Lung (tissue), 11 donors: ENCODE measurements at regions not wholly inside any gene's neighbourhood (a gene's known extent, or its start where the extent isn't known, plus 50 kb on each side); places are given as distances from the start of the nearest gene placed in this dataset.

Experiments
- ATAC-seq: fragments of 200-7000 bp; cut with Tn5 transposase; one replicate; pipeline ENCODE4 v1.9.1; 2020; ENCODE audit warnings: moderate number of reproducible peaks; ENCODE audit not compliant: insufficient read depth, low FRiP score
- DNase-seq, 3 donors: peaks; one replicate each; pipeline ENCODE4 v3.0.0-alpha.2; 2013 to 2017
- H3K27ac ChIP-seq, 2 donors: one replicate each; pipeline ENCODE4 v1.5.1; 2013; ENCODE audit warnings: mild to moderate bottlenecking in 2 of 2, moderate library complexity in 2 of 2, control low read depth in 1 of 2, inconsistent platforms in 1 of 2, low read depth in 1 of 2, low read length in 1 of 2
- H3K27me3 ChIP-seq, 3 donors: one replicate each; pipeline ENCODE4 v1.5.1; 2013; ENCODE audit warnings: low read length in 2 of 3; ENCODE audit not compliant: control insufficient read depth in 3 of 3, insufficient read depth in 3 of 3
- H3K36me3 ChIP-seq, 4 donors: one replicate each; pipeline ENCODE4 v1.5.1; 2013; ENCODE audit warnings: low read length in 4 of 4, mild to moderate bottlenecking in 1 of 4, moderate library complexity in 1 of 4; ENCODE audit not compliant: control insufficient read depth in 4 of 4, insufficient read depth in 4 of 4
- H3K4me1 ChIP-seq, 5 donors: one replicate each; pipeline ENCODE4 v1.5.1; 2013; ENCODE audit warnings: low read length in 5 of 5, mild to moderate bottlenecking in 2 of 5, moderate library complexity in 1 of 5; ENCODE audit not compliant: control insufficient read depth in 5 of 5, insufficient read depth in 5 of 5
- H3K4me3 ChIP-seq: one replicate; pipeline ENCODE4 v1.5.1; 2013; ENCODE audit warnings: mild to moderate bottlenecking, control low read depth, moderate library complexity
- H3K9ac ChIP-seq, 2 donors: one replicate each; pipeline ENCODE4 v1.5.1; 2013; ENCODE audit warnings: low read length in 2 of 2, control low read depth in 1 of 2; ENCODE audit not compliant: insufficient read depth in 1 of 2
- H3K9me3 ChIP-seq, 4 donors: one replicate each; pipeline ENCODE4 v1.5.1; 2013; ENCODE audit warnings: low read length in 3 of 4, mild to moderate bottlenecking in 1 of 4, moderate library complexity in 1 of 4; ENCODE audit not compliant: control insufficient read depth in 4 of 4, insufficient read depth in 3 of 4
- CTCF ChIP-seq: IDR thresholded peaks from 2 replicates; pipeline ENCODE4 v1.5.1; 2012; ENCODE audit warnings: mild to moderate bottlenecking; ENCODE audit errors: control extremely low read depth, extremely low read depth
- WGBS, 2 donors: extraction: QIAGEN DNeasy Blood & Tissue Kit; methylation state at CpG; one replicate each; pipeline ENCODE4 v1.1.7; 2013; 5-methylcytosine and 5-hydroxymethylcytosine counted together
- donor health status: control.
- donor health status: control.
- donor health status: Bipolar disorder and iron deficiency.
- donor health status: healthy.
- donor health status: DM: yes; HTN: yes; CAD: no.

- Histone ChIP-seq H3K36me3 (no peaks in the 10 kb centered on the region), H3K27ac (no peak overlapping the region), H3K9me3 (no peaks in the 10 kb centered on the region), H3K9ac (no peak overlapping the region), H3K4me3 (no peak overlapping the region), H3K27me3 (no peaks in the 10 kb centered on the region), H3K4me1 (peaks cover 0 to 8% (median 0%) of the 10 kb centered on the region in 5 donors)
- WGBS, 2 donors = 75 to 82% methylated on average over 2 of the region's 2 CpGs
- no peak for TF ChIP-seq CTCF
- no peak for ATAC-seq
- no peak for DNase-seq
Observed at GRCh38 chr3:65110661-65111060, 422.9 kb upstream of the ADAMTS9 start.

- TF ChIP-seq CTCF = no peak
- Histone ChIP-seq H3K9me3 (no peaks in the 10 kb centered on the region), H3K36me3 (no peaks in the 10 kb centered on the region), H3K9ac (no peak overlapping the region), H3K4me1 (peaks cover 0 to 8% (median 0%) of the 10 kb centered on the region in 5 donors), H3K27me3 (no peaks in the 10 kb centered on the region), H3K4me3 (no peak overlapping the region), H3K27ac (no peak overlapping the region)
- DNase-seq = peak in 2 of 3 donors; percentile 25 to 34
- no peak for ATAC-seq
Observed at GRCh38 chr3:65109966-65110500, 422.2 kb upstream of the ADAMTS9 start.

- TF ChIP-seq CTCF = no peak
- DNase-seq (peak in 2 of 3 donors; percentile 32 to 53), ATAC-seq (no peak)
- H3K4me3 ChIP-seq = no peak overlapping the region
- no peaks in the 10 kb centered on the region for H3K9me3 ChIP-seq
- WGBS, 2 donors = 62 to 76% methylated on average over 5 of the region's 5 CpGs
- no peak overlapping the region for H3K9ac ChIP-seq
- no peaks in the 10 kb centered on the region for H3K27me3 ChIP-seq
- H3K27ac ChIP-seq = no peak overlapping the region
- H3K36me3 ChIP-seq = no peaks in the 10 kb centered on the region
- peaks cover 0 to 8% (median 0%) of the 10 kb centered on the region in 5 donors for H3K4me1 ChIP-seq
Observed at GRCh38 chr3:65107174-65107573, 419.4 kb upstream of the ADAMTS9 start.

GRCh38 chr3:65101450-65101849 lies 413.6 kb upstream of the ADAMTS9 start:
- ATAC-seq (no peak), DNase-seq (no peak)
- TF ChIP-seq CTCF = no peak
- no peaks in the 10 kb centered on the region for H3K9me3 ChIP-seq
- H3K36me3 ChIP-seq = no peaks in the 10 kb centered on the region
- H3K27ac ChIP-seq = no peak overlapping the region
- H3K4me3 ChIP-seq = no peak overlapping the region
- H3K27me3 ChIP-seq = no peaks in the 10 kb centered on the region
- WGBS, 2 donors = 30 to 48% methylated on average over 1 of the region's 1 CpG
- no peak overlapping the region for H3K9ac ChIP-seq
- H3K4me1 ChIP-seq = no peaks in the 10 kb centered on the region
